Activated T-helper 2 cell treated with anti-CD3 and anti-CD28 coated beads, Interferon-gamma antibody, Interleukin-2, Interleukin-4, amounts not matched to agents 10 μg/mL and 5 μg/mL and 100 μg/mL, durations not matched to agents 14 hours and 24 hours and 36 hours (primary cell): ENCODE measurements at regions not wholly inside any gene's neighbourhood (a gene's known extent, or its start where the extent isn't known, plus 50 kb on each side); places are given as distances from the start of the nearest gene placed in this dataset.
"Not testable (repeated sequence)": the region's sequence is repeated elsewhere in the genome, so short reads cannot be mapped to it uniquely, and the experiment has no call there.

Source experiments
- DNase-seq: peaks from one replicate; pipeline ENCODE4 v3.0.0; 2021; ENCODE audit warnings: low spot score
- H3K27ac Mint-ChIP-seq: one replicate; pipeline ENCODE4 v1.8.0; 2021; ENCODE audit warnings: mixed read lengths
- H3K27me3 Mint-ChIP-seq: one replicate; pipeline ENCODE4 v1.8.0; 2021; ENCODE audit warnings: low read depth, mixed read lengths
- H3K36me3 Mint-ChIP-seq: one replicate; pipeline ENCODE4 v1.8.0; 2021; ENCODE audit warnings: low read depth, mixed read lengths
- H3K4me1 Mint-ChIP-seq: one replicate; pipeline ENCODE4 v1.8.0; 2021; ENCODE audit warnings: low read depth, mixed read lengths
- H3K4me3 Mint-ChIP-seq: one replicate; pipeline ENCODE4 v1.8.0; 2021; ENCODE audit warnings: low read depth, mild to moderate bottlenecking, moderate library complexity, mixed read lengths
- H3K9me3 Mint-ChIP-seq: one replicate; pipeline ENCODE4 v1.8.0; 2021; ENCODE audit warnings: mixed read lengths
- intact Hi-C: fragments of 100-400 bp; cut with micrococcal nuclease; formaldehyde crosslinking; loops from one replicate; pipeline ENCODE4 v1.15.1; 2023

- Mint-ChIP-seq H3K36me3 (no peaks in the 10 kb centered on the region), H3K4me3 (no peak overlapping the region), H3K27me3 (no peaks in the 10 kb centered on the region), H3K4me1 (no peaks in the 10 kb centered on the region), H3K27ac (no peak overlapping the region), H3K9me3 (no peaks in the 10 kb centered on the region)
- intact Hi-C loops = no loop called here
- DNase-seq = no peak
Measured at GRCh38 chrX:84735025-84735424, 232.8 kb upstream of the HDX start.

- no peaks in the 10 kb centered on the region for H3K9me3 Mint-ChIP-seq
- H3K4me1 Mint-ChIP-seq = no peaks in the 10 kb centered on the region
- H3K27me3 Mint-ChIP-seq = no peaks in the 10 kb centered on the region
- H3K27ac Mint-ChIP-seq = no peak overlapping the region
- DNase-seq = no peak
- no peak overlapping the region for H3K4me3 Mint-ChIP-seq
- intact Hi-C loops = no loop called here
- H3K36me3 Mint-ChIP-seq = no peaks in the 10 kb centered on the region
Measured at GRCh38 chrX:84737471-84737871, 235.2 kb upstream of the HDX start.

GRCh38 chrX:84747516-84747915, 245.3 kb upstream of the HDX start:
- no peak overlapping the region for H3K27ac Mint-ChIP-seq
- H3K27me3 Mint-ChIP-seq = no peaks in the 10 kb centered on the region
- H3K4me3 Mint-ChIP-seq = no peak overlapping the region
- no peaks in the 10 kb centered on the region for H3K4me1 Mint-ChIP-seq
- intact Hi-C loops = no loop called here
- DNase-seq = no peak
- H3K36me3 Mint-ChIP-seq = no peaks in the 10 kb centered on the region
- no peaks in the 10 kb centered on the region for H3K9me3 Mint-ChIP-seq

- Mint-ChIP-seq H3K4me1 (no peaks in the 10 kb centered on the region), H3K27me3 (no peaks in the 10 kb centered on the region), H3K27ac (no peak overlapping the region), H3K9me3 (no peaks in the 10 kb centered on the region), H3K36me3 (no peaks in the 10 kb centered on the region), H3K4me3 (no peak overlapping the region)
- no peak for DNase-seq
- intact Hi-C loops = no loop called here
Measured at GRCh38 chrX:84748965-84749656, 246.9 kb upstream of the HDX start.

- intact Hi-C loops = no loop called here
- Mint-ChIP-seq H3K27ac (no peak overlapping the region), H3K4me1 (no peaks in the 10 kb centered on the region), H3K36me3 (no peaks in the 10 kb centered on the region), H3K4me3 (no peak overlapping the region), H3K27me3 (no peaks in the 10 kb centered on the region), H3K9me3 (no peaks in the 10 kb centered on the region)
- DNase-seq = no peak
Measured at GRCh38 chrX:84760560-84760959, 243.1 kb upstream of the APOOL start.

- no peaks in the 10 kb centered on the region for H3K9me3 Mint-ChIP-seq
- no peak overlapping the region for H3K27ac Mint-ChIP-seq
- H3K4me3 Mint-ChIP-seq = no peak overlapping the region
- no peaks in the 10 kb centered on the region for H3K27me3 Mint-ChIP-seq
- no peaks in the 10 kb centered on the region for H3K36me3 Mint-ChIP-seq
- H3K4me1 Mint-ChIP-seq = no peaks in the 10 kb centered on the region
- intact Hi-C loops = no loop called here
- DNase-seq = no peak
Measured at GRCh38 chrX:84796321-84796720, 207.4 kb upstream of the APOOL start.

- Mint-ChIP-seq H3K27ac (no peak overlapping the region), H3K9me3 (no peaks in the 10 kb centered on the region), H3K27me3 (no peaks in the 10 kb centered on the region), H3K4me3 (no peak overlapping the region), H3K4me1 (no peaks in the 10 kb centered on the region), H3K36me3 (no peaks in the 10 kb centered on the region)
- no peak for DNase-seq
- intact Hi-C loops = no loop called here
Measured at GRCh38 chrX:84830836-84831235, 172.8 kb upstream of the APOOL start.

GRCh38 chrX:84846541-84846940, 157.1 kb upstream of the APOOL start:
- DNase-seq, H3K9me3 Mint-ChIP-seq, H3K4me3 Mint-ChIP-seq, H3K27me3 Mint-ChIP-seq, H3K27ac Mint-ChIP-seq, intact Hi-C loops, H3K4me1 Mint-ChIP-seq, H3K36me3 Mint-ChIP-seq: not testable (repeated sequence)

- H3K27ac Mint-ChIP-seq, H3K27me3 Mint-ChIP-seq, DNase-seq, intact Hi-C loops, H3K9me3 Mint-ChIP-seq, H3K36me3 Mint-ChIP-seq, H3K4me3 Mint-ChIP-seq, H3K4me1 Mint-ChIP-seq: not testable (repeated sequence)
Measured at GRCh38 chrX:84851183-84851582, 152.5 kb upstream of the APOOL start.

GRCh38 chrX:84856791-84857190, 146.9 kb upstream of the APOOL start:
- intact Hi-C loops, H3K36me3 Mint-ChIP-seq, H3K4me3 Mint-ChIP-seq, H3K27me3 Mint-ChIP-seq, DNase-seq, H3K9me3 Mint-ChIP-seq, H3K4me1 Mint-ChIP-seq, H3K27ac Mint-ChIP-seq: not testable (repeated sequence)

- H3K9me3 Mint-ChIP-seq, intact Hi-C loops, H3K4me3 Mint-ChIP-seq: not testable (repeated sequence)
Measured at GRCh38 chrX:84858771-84859170, 144.9 kb upstream of the APOOL start.

GRCh38 chrX:84865113-84865512, 138.6 kb upstream of the APOOL start:
- Mint-ChIP-seq H3K27me3 (no peaks in the 10 kb centered on the region), H3K4me3 (no peak overlapping the region), H3K36me3 (no peaks in the 10 kb centered on the region), H3K9me3 (no peaks in the 10 kb centered on the region), H3K27ac (no peak overlapping the region), H3K4me1 (no peaks in the 10 kb centered on the region)
- intact Hi-C loops = no loop called here
- DNase-seq = no peak

More at GRCh38 chrX:84858771-84859170, 144.9 kb upstream of the APOOL start:
- H3K4me1 Mint-ChIP-seq, H3K27me3 Mint-ChIP-seq, H3K27ac Mint-ChIP-seq, H3K36me3 Mint-ChIP-seq, DNase-seq: not testable (repeated sequence)

- intact Hi-C loops, H3K4me3 Mint-ChIP-seq: not testable (repeated sequence)
Measured at GRCh38 chrX:84870281-84870680, 133.4 kb upstream of the APOOL start.

More at GRCh38 chrX:84870281-84870680, 133.4 kb upstream of the APOOL start:
- H3K27me3 Mint-ChIP-seq, DNase-seq, H3K36me3 Mint-ChIP-seq, H3K4me1 Mint-ChIP-seq, H3K27ac Mint-ChIP-seq, H3K9me3 Mint-ChIP-seq: not testable (repeated sequence)
